Colon (tissue), 2 donors: ENCODE measurements at regions not wholly inside any gene's neighbourhood (a gene's known extent, or its start where the extent isn't known, plus 50 kb on each side); places are given as distances from the start of the nearest gene placed in this dataset.
A peak's percentile ranks its signal among the peaks of the same experiment; 100 is the strongest.

Experiments
- FAIRE-seq: peaks from 2 replicates; lab custom pipeline; 2012; peaks lifted over from hg19 to GRCh38; lab: Jason Lieb, UNC
- donor health status: control.
- donor health status: control.

DNA sequence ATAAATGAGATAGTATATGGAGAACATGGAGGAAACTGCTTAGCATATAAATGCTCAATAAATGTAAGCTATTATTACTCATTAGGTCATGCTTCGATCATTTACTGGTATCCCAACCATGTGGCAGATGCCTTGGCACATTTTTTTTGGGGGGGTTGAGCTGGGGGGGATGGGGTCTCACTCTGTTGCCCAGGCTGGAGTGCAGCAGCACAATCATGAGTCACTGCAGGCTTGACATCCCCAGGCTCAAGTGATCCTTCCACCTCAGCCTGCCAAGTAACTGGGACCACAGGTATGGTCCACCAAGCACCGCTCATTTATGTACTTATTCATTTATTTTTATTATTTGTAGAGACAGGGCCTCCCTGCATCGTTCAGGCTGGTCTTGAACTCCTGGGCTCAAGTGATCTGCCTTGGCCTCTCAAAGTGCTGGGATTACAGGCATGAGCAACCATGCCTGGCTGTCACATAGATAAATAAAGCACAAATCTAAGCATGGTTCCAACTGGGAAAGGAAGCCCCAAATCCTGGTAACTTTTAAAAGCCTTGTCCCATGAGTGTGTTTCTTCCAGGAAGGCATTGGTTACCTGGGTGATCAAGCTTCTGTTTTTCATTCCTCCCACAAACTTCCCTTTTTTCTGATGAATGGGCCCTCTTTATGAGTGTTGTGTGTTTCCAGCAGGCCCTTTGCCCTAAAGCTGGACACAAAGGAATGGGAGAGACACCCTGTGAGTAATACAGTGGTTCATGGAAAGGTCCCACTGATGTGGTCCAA, 147.4 kb upstream of the UMPS start:
- FAIRE-seq, result no peak

DNA sequence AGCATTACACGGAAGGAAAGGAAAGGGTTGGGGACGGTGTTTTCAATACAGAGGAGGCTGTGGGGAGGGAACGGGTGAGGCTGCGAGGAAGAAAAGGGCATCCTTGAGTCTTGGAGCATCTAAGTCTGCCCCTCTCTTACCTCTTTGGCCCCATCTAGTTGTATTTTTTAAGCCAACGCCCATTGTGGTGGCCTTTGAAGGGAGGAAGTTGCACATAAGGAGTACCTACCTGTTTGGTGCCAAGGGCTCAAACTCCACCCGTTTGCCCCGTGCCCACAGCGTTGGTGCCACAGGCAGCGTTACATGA, 146.1 kb upstream of the UMPS start:
- FAIRE-seq, result no peak

DNA sequence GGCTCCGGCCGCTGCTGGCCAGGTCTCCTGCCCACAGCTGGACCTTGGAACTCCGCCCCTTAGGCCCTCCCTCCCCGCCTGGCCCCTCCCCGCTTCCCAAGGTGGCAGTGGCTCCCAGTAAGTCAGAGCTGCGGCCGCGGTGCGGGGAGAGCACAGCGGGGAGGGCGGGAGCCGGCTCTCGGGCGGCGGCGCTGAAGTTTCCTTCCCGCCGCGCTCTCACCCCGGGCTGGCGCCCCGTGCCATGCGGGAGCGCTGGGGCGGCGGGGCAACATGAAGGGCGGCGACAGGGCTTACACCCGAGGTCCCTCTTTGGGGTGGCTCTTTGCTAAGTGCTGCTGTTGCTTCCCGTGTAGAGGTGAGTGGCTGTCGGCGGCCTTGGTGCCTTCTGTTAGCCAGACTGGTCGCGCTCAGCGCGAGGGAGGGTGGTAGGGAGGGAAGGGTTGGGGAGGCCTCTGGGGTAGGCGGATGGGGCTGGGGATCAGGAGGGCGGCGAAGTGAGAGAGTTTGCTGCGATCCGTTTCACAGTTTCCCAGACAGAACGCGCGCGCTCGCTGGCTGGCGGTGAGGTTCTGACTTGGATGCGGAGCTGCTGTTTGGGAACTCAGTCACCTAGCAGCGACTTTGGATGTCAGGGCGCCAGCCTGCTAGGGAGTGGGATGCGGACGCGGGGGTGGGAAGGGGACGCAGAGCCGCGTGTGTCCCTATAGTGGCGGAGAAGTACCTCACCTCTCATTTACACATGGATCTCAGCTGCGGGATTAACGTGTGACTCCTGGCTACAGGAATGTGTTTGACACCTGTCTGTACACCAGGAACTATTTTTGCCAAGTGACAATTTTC, 145.5 kb upstream of the UMPS start:
- no peak for FAIRE-seq

DNA sequence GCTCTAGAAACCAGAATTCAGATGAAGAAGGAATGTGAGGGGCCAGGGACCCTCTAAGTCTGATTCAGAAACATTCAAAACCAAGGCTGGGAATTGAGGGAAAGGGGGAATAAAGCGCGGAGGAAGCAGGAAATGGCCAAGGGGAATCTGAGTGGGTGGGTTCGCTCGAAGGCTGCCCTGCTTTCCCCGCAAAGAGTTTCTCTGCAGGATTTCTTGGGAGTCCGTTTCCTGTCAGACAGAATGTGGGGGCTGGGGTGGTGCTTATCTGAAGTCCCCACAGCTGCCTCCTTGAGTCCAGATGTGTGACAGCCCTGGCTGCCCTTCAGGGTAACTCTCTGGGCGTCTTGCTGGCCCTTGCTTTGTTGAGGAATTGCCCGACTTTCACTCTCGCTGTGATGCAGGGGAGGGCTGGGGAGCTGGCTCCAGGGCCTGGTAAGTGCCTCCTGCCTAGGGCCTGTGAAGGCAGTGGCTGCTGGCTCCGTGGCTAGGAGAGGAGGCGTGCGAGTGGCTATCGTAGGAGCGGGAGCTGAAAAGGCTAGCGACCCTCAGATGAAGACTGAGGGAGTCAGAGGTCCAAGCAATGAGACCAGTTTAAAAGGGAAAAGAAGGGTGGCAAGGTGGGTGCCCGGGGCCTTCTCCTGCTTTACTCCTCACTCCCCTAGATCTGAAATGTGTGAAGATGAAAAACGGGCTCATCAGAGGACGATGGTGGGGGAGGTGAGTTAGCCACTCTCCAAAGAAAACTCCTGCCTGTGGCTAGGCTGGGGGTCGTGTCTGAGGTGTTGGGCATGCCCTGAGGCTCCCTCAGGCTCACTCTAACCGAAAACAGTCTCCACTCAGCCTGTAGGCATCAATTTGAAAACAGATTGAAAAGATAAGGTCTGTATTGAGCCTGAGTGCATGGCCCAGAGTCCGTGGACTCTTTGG, 143.9 kb upstream of the UMPS start:
- no peak for FAIRE-seq

DNA sequence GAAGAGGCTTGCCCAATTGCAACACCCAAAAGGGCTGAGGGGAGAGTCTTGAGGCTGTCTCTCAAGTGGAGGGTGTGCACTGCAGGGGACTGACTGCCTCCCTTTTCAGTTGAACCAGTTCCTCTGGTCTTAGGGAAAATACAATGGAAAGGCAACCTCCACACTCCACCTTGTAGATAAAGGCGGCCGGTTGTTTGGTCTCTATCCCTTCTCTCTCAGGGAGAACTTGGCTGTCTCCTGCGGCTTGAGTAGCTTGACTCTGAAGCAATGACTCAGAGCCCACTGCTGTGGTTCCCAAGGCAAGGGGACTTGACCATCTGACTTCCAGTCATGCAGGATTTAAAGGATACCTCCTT, 143.2 kb upstream of the UMPS start:
- no peak for FAIRE-seq

DNA sequence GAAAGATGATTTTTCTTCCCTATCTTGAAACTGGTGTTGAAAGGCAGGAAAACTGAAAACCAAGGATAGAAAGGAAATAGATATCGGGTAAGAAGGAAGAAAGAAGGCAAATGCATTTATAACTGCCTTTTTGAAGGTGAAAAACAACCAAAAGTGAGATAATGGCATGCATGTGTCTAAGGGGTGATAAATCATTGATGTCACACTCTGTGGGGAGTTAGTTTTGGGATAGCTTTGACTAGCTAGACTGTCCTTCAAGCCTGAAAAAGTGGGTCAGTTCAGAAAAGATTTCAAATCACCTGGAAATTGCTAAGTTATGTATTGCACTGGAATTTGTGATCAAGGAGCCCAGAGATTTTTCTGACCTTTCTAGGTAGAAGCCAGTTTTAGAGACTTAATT, 142.2 kb upstream of the UMPS start:
- FAIRE-seq, result no peak

DNA sequence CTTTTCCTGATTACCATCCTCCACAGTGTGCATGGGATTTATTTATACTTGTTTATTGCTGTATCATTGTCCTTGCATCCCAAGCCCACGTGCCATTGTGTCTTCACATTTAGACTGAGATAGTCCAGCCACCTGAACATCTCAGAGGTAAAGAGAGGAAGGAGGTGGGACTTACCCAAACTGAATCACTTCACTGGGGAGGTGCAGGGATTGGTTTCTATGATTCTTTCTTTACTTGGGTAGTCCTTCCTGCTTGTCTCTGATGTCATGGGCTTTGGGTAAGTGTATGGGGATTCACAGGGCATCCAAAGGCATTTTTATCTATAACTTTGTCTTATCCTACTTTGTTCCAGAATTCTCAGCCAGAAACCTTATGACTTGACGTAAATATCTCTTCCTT, 141.5 kb upstream of the UMPS start:
- no peak for FAIRE-seq

DNA sequence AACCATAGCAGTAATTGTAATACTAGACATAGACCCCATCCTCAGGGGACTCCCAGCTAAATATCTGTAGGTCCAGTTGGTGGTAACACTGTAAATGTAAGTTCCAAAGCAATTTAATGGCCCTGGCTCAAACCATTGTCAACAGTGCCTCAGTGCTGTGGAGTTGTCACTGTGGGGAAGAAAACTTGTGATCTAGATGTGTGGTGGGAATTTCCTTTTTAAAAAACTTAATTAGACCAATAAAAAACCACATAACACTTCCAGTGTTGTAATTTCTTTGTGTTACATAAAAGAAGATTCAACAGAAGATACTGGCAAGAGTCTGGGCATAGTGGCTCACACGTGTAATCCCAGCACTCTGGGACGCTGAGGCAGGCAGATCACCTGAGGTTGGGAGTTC, 138.6 kb upstream of the UMPS start:
- no peak for FAIRE-seq

DNA sequence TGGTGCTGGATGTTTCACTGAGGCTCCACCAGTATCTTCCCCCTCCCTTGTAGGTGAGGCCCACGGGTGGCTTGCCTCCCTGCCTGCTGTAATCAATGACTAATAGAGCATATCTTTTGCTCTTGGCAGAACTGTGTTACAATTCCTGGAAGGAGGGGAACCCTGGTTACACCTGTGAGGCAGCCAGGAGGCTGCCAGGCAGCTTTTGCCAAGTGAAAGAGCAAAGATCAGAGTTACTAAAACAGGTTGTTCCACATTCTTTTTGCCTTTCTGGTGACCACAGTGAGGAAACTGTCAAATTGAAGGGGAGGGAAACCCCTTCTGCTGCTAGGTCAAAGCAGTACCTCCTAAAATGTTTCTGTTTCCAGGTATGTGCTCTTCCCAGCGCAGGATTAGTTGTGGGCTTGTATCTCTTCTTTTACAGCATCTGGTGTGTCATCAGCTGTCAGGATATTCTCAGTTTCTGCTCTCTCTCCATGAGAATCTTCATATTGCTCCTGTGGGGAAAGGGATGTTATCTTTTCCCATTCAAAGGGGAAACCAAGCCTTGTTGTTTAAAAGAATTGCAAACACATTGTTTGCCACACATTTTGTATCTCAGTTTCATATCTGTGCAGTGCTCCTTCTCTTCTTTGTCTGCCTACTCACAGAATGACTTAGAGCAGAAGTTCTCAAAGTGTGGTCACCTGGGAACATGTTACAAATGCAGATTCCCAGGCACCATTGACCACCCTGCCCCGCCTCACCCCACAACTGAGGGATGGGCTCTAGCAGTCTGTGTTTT, 137.4 kb upstream of the UMPS start:
- no peak for FAIRE-seq

DNA sequence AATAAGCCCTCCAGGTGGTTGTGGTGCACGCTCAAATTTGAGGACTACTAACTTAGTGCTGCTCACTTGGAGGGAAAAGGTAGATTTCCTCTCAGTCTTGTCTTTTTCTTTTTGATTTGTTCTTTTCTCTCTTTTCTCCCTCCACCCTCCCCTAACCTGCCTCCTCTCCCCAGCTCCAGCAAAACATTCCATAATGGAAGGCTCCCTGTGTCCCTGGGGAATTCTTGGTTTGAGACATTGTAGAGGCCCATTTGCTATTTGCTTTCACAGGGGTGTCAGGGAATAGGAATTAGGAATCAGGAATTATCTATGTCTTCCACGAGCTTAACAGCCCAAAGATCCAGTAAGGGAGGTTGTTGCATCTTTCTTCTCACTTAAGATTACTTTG, 136.8 kb upstream of the UMPS start:
- no peak for FAIRE-seq

DNA sequence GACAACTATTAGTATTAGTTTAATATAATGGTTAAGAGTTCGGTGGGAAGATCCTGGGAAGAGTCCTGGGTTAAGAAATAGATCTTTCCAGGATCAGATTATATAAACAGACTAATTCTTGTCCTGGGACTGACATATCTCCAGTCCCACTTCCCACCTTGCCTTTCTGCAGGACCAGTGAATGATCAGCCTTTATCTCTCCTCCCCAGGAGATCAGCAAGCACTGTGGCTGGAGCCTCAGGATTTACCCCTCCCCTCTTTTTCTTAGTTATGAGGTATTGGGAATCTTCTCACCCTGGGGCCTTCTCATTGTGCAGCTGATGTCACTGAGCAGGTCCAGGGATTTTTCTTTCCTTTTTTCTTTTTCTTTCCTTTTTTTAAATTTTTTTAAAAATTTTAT, 135.7 kb upstream of the UMPS start:
- no peak for FAIRE-seq

DNA sequence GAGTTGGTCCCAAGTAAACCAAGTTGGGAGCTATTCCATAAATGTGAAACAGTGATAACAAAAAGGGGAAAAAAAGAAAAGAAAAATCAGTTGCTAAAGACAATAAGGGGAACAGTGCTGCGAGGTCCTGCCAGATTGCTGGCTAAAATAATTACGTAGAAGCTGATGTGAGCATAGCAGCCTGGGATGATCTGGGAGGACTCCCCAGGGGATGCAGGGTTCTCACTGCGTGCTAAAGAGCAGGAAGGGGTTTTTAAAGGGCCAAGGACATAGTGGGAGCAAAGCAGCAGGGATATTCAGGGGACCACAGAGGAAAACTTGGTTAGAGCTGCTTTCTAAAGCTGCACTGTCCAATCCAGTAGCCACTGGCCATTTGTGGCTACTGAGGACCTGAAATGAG, 133.0 kb upstream of the UMPS start:
- FAIRE-seq, result no peak

- FAIRE-seq, result no peak
These were observed 132.3 kb upstream of the UMPS start for GRCh38 chr3:124597979-124598378.

- FAIRE-seq, result no peak
These were observed 131.0 kb upstream of the UMPS start for GRCh38 chr3:124599147-124599765.

DNA sequence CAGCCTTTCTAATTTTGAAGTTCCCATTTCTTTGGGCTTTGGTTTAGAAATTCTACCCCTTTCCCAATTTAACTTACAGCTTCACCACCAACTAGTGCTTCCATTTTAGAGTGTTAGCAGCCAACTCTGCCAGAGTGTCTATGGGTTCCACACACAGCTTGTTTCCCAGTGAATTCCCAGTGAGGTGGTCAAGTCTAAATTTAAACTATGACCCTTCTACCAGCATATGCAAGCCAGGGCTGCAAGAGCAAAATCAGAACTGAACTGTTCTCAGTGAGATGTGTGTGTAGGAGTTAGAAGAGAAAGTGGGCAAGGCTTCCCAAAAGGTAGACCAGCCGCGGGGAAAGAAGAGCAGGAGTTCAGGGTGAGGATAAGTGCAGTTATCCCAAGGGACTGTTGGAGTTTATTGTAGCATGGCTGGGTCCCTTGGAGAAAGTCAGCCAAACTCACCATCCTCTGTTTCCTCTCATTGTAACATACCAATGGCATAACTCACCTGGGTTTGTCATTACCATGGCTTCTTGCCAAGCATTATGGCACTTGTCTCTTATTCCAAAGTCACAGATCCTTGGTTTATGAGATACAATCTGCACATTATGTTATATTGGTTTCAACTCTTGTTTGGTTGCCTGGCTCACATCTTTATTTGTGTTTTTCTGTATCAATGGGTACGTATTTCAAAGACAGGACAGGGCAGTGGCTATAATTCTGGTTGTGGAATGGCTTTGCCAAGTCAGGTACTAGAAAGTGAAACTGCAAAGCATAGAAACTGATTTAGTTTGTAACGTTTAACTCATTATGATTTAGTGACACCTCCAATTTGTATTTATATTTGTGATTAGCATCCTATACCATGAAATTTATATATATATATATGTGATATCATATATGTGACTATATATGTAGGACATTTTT, 130.2 kb upstream of the UMPS start:
- peak; percentile 57 for FAIRE-seq

DNA sequence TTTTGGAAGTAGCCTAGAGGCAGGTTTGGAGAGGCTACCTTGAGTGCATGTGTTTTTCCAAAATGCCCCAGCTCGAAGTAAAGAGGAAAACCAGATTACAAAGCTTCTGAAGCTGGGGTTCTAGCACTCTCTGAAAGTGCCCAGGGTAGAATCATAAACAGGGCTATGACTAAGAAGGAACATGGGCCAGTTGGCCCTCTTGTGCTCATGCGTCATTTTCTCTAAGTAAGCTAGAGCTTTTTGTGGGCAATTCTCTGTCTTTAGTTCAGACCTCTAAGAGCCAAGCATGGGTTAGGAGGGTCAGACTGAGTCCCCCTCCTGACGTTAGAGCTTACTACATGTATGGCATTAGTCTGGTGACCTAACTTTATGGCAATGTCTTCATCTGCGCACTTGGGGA, 129.5 kb upstream of the UMPS start:
- FAIRE-seq, result no peak

- FAIRE-seq, result no peak
These were observed 129.1 kb upstream of the UMPS start for GRCh38 chr3:124601190-124601589.

- no peak for FAIRE-seq
These were observed 127.1 kb upstream of the UMPS start for GRCh38 chr3:124602980-124603627.

DNA sequence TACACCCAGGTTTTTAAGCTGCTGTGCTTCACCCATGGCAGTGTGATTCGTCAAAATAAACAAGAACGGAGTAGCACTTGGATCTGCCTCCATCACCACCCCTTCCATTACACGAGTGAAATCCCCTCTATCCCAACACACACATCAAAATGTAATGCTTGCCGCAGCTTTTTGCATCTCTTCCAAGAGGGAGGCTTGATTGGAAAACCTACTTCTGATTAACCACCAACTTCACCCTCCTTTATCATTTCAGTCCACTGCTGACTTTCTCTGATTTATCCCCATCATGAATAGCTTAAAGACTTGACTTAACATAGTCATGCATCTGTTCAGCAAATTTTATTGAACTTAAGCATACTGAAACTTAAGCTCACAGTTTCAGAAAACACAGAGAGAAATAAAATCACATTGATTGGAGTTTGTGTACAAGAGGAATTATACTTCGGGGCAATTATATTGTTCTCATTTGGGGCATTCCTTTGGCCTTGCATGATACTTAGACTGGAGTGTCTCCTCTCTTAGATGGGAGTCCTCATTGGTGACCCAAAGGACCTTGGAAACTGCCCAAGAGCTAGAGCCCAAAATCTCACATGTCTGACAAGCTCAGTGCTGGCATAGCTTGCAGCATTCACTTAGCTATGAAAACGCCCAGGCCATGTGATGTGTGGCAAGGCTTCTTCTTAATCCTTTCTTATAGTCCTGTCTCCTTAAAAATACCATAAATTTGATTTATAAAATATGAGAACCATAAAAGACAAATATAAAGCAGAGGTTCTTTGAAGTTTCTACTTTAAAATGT, 124.3 kb upstream of the UMPS start:
- no peak for FAIRE-seq
